Suppressor macrophage (primary cell): ENCODE measurements at regions not wholly inside any gene's neighbourhood (a gene's known extent, or its start where the extent isn't known, plus 50 kb on each side); places are given as distances from the start of the nearest gene placed in this dataset.
A peak's percentile ranks its signal among the peaks of the same experiment; 100 is the strongest.

ENCODE experiments used
- DNase-seq, 4 experiments: peaks; one replicate each; pipeline ENCODE4 v3.0.0-alpha.2; 2020 to 2022

- DNase-seq: no peak
Measured at GRCh38 chr20:8935878-8936277, 133.0 kb upstream of the PLCB4 start.

- DNase-seq: no peak
Measured at GRCh38 chr20:8938532-8938931, 130.4 kb upstream of the PLCB4 start.

- peak; percentile 17 to 47 (median 32) for DNase-seq
Measured at GRCh38 chr20:8940326-8940725, 128.6 kb upstream of the PLCB4 start.

GRCh38 chr20:8943631-8944030 lies 125.3 kb upstream of the PLCB4 start:
- peak; percentile 48 to 81 (median 67) for DNase-seq

- no peak for DNase-seq
Measured at GRCh38 chr20:8946036-8946940, 122.6 kb upstream of the PLCB4 start.

GRCh38 chr20:8948442-8949020 lies 120.4 kb upstream of the PLCB4 start:
- DNase-seq: no peak

GRCh38 chr20:8951164-8951563 lies 117.7 kb upstream of the PLCB4 start:
- no peak for DNase-seq

- no peak for DNase-seq
Measured at GRCh38 chr20:8952721-8953120, 116.2 kb upstream of the PLCB4 start.

GRCh38 chr20:8953300-8953699 lies 115.6 kb upstream of the PLCB4 start:
- DNase-seq: no peak

- DNase-seq: no peak
Measured at GRCh38 chr20:8960241-8960640, 108.6 kb upstream of the PLCB4 start.

GRCh38 chr20:8963330-8963729 lies 105.6 kb upstream of the PLCB4 start:
- no peak for DNase-seq

- DNase-seq: no peak
Measured at GRCh38 chr20:8964959-8965562, 103.8 kb upstream of the PLCB4 start.

- no peak for DNase-seq
Measured at GRCh38 chr20:8967641-8968245, 101.1 kb upstream of the PLCB4 start.

- DNase-seq: no peak
Measured at GRCh38 chr20:8969146-8969583, 99.7 kb upstream of the PLCB4 start.

- DNase-seq: no peak
Measured at GRCh38 chr20:8971669-8972316, 97.1 kb upstream of the PLCB4 start.

GRCh38 chr20:8972963-8973705 lies 95.8 kb upstream of the PLCB4 start:
- DNase-seq: no peak

- no peak for DNase-seq
Measured at GRCh38 chr20:8974009-8974708, 94.7 kb upstream of the PLCB4 start.

GRCh38 chr20:8981482-8981881 lies 87.4 kb upstream of the PLCB4 start:
- DNase-seq: no peak

- no peak for DNase-seq
Measured at GRCh38 chr20:8983478-8984345, 85.2 kb upstream of the PLCB4 start.

- DNase-seq: no peak
Measured at GRCh38 chr20:8986631-8987030, 82.3 kb upstream of the PLCB4 start.
